ENCODE measurements at regions not wholly inside any gene's neighbourhood (a gene's known extent, or its start where the extent isn't known, plus 50 kb on each side); places are given as distances from the start of the nearest gene placed in this dataset.
"Not testable (repeated sequence)": the region's sequence is repeated elsewhere in the genome, so short reads cannot be mapped to it uniquely, and the experiment has no call there.

- no peak for DNase-seq (ENCODE audit: insufficient read length, low spot score)
- no peak for FAIRE-seq
- TF ChIP-seq POLR2A (IDR thresholded peaks at IDR 0.05; ENCODE audit: low read depth, low read length) = no peak
Observed at GRCh38 chr6:106724337-106724736, 95.0 kb downstream of the QRSL1 start.

GRCh38 chr6:106723419-106723818 lies 94.0 kb downstream of the QRSL1 start:
- DNase-seq (ENCODE audit: insufficient read length, low spot score); FAIRE-seq: not testable (repeated sequence)

GRCh38 chr6:106721189-106721588 lies 91.8 kb downstream of the QRSL1 start:
- DNase-seq (ENCODE audit: insufficient read length, low spot score); FAIRE-seq: not testable (repeated sequence)

Measured in H54 (cell line).